HG02981 (cell line): ENCODE measurements at regions not wholly inside any gene's neighbourhood (a gene's known extent, or its start where the extent isn't known, plus 50 kb on each side); places are given as distances from the start of the nearest gene placed in this dataset.

Source experiments
- ATAC-seq: cut with Tn5 transposase; IDR thresholded peaks from one replicate; pipeline ENCODE4 v1.9.1; 2021; ENCODE audit warnings: mild to moderate bottlenecking, moderate library complexity; ENCODE audit not compliant: unreplicated experiment

DNA sequence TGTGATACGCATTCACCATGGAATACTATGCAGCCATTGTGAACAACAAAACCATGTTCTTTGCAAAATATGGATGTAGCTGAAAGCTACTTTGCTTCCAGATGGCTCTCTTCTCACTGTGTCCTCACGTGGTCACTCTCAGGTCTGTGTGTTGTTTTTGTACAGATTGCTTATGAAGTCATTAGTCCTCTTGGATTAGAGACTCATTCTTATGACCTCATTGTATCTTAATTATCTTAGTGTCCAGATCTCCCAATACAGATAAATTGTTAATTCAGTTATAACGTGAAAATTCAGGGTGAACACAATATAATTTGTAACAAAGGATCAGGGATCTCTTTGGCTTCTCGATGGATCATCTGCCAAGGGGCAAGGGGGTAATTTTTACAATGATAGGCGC, 100.4 kb upstream of the TOP3B start:
- no peak for ATAC-seq

DNA sequence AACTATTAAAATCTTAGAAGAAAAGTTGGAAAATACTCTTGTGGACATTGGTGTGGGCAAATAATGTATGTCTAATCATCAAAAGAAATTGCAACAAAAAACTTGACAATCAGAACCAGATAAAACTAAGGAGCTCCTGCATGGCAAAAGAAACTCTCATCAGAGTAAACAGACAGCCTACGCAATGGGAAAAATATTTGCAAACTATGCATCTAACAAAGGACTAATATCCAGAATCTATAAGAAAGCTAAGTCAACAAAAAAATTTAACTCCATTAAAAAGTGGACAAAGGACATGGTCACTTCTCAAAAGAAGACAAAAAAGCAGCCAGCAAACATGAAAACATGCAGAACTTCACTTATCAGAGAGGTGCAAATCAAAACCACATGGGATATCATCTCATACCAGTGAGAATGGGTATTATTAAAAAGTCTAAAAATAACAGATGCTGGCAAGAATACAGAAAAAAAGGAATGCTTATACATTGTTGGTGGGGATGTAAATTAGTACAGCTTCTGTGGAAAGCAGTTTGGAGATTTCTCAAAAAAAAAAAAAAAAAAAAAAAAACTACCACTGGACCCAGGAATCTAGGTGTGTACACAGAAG, 99.7 kb upstream of the TOP3B start:
- no peak for ATAC-seq

DNA sequence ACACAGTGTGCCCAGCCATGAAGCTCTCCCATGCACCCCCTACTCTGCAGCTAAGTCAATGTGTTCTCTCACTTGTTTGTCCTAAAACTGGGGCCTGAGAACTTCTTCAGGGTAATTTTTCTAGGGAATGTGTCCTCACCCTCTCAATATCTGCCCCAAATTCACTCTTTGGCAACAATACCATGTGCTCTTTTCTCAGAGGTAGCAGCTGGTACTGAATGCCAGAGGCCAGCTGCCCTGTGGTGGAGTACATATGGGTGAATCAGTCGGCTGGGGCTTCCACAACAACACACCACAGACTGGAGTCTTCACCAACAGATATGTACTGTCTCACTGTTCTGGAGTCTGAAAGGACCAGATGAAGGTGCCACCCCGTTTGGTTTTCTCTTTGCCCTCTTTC, 97.7 kb upstream of the TOP3B start:
- ATAC-seq = no peak

DNA sequence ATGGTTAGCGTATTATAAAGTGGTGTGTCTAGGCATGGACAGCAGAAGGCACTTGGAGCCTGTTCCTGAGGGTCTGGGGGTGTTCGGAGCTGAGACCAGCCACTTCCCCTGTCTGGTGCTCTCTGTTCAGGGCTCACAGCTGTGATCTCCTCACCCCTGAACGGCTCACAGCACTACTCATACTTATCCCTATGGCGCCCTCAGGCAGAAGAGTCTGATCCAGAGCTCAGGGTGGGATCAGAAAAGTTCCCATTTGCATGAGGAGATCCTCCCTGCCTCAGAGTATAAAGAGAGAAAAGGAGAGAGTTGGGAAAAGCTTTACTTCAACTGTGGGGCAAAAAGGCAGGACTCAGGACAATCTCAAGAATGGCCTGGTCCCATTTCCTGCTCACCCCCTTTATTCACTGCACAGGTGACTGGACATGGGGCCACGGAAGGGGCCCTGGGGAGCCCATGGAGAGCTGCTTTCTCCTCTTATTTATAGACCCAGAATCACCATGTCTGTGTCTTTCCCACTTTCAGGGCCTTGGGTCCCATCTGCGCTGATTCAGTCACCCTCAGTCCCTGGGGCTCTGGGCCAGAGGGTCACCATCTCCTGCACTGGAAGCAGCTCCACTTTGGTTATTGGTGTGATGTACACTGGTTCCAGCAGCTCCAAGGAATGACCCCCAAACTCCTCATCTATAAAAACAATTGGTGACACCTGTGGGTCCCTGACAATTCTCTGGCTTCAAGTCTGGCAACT, 97.0 kb upstream of the TOP3B start:
- no peak for ATAC-seq

DNA sequence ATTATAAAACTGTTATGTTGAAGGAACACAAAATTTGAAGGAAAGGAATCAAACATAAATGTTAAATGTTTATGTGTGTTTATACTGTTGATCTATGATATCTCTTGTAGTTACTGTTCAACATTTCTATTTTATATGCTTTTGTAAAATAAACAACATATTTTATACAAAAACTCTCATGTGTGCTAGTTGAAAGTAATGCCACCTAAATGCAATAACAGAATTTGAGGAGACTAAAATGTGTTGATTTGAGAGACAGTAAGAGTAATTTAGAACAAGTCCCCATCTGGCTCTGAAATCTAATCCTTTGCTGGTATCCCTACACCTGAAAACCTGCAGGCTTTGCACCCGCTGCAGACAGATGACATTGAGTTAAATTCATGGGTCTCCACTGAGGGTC, 95.7 kb upstream of the TOP3B start:
- no peak for ATAC-seq

DNA sequence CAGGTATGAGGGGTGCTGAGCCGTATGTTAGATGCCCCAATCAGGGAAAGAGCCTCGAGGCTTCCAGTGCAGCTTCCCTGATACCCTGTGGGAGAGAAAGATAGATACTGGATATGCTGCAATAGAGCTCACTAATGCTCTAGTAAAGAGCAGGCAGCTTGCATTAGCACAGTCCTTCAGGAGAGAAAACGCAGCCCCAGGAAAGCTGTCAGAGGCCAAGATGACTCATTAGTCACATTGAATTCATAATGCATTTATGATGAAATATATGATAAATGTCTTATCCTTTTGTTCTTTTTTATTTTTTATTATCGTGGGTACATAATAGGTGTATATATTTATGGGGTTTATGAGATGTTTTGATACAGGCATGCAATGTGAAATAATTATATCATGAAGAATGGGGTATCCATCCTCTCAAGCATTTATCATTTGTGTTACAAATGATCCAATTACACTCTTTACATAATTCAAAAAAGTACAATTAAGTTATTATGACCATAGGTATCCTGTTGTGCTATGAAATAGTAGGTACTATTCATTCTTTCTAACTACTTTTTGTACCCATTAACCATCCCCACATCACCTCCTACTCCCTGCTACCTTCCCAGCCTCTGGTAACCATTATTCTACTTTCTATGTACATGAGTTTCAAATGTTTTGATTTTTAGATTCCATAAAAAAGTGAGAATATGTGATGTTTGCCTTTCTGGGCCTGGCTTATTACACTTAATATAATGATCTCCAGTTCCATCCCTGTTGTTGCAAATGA, 94.5 kb upstream of the TOP3B start:
- no peak for ATAC-seq

DNA sequence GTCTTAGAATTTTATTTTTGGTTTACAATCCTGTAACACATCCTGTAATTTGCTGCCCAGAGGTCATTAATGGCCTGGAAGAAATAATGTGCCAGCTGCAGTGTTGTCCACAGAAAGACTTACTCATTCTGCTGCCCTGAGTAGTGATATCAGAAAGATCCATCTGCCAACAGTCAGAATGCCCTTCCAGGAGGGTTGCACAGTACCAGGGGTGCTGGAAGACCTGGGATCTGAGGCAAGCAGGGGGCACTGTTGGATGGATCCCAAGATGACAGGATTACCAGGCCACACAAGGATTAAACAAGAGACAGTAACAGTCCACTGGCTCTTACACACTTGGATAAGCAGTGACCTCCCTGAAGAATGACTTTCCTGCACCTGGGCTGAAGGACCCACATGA, 93.8 kb upstream of the TOP3B start:
- no peak for ATAC-seq

DNA sequence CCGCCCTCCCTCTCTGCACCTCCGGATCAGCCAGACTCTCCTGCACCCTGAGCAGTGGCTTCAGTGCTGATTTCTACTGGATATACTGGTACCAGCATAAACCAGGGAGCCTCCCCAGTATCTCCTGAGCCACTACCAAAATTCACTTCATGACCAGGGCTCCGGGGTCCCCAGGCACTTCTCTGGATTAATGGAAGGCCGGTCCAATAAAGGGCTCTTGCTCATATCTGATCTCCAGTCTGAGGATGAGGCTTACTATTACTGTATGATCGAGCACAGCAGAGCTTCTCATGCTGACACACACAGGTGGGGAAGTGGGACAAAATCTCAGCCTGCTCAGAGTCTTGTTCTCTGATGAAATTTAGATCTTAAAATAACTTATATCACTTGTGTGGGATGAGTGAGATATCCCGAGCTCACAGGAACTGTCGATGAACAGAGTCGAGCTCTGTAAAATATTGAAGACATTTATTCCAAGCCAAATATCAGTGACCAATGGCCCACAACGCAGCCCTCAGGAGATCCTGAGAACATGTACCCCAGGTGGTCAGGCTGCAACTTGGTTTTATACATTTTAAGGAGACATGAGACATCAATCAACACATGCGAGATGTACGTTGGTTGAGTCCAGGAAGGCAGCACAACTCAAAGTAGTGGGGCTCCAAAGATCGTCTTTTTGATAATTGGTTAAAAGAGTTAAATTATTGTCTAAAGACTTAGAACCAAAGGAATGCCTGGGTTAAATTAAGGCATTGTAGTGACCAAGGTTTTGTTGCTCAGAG, 93.0 kb upstream of the TOP3B start:
- ATAC-seq = no peak

DNA sequence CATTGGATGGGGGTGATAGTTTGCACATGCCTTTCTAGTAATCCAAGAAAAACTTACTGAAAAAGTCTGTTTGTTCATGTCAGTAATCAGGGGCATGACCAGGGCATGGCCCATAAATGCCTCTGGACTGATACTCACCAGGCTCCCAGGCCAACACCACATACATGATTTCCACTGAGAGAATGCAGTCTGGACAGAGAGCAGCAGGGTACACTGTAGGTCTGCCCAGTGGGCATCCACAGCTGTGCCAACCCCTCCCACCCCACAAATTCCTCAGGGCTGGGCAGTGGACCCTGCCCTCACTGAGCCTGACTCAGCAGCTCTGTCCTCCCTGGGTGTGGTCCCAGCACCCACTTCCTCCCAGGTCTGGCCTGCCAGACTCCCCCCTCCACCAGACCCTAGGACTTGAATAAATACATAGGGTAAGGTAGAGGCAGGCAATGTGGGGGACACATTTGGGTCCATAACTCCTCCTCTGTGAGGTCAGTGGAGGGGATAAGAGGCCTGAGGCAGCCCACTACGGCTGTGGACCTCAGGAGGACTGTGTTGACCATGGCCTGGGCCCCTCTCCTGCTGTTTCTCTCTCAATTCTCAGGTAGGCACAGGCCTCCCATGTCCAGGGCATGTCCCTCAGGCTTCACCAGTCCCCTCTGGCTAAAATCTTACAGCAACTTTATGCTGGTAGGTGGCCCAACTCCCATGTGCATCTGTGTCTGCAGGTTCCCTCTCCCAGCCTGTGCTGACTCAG, 92.2 kb upstream of the TOP3B start:
- no peak for ATAC-seq

DNA sequence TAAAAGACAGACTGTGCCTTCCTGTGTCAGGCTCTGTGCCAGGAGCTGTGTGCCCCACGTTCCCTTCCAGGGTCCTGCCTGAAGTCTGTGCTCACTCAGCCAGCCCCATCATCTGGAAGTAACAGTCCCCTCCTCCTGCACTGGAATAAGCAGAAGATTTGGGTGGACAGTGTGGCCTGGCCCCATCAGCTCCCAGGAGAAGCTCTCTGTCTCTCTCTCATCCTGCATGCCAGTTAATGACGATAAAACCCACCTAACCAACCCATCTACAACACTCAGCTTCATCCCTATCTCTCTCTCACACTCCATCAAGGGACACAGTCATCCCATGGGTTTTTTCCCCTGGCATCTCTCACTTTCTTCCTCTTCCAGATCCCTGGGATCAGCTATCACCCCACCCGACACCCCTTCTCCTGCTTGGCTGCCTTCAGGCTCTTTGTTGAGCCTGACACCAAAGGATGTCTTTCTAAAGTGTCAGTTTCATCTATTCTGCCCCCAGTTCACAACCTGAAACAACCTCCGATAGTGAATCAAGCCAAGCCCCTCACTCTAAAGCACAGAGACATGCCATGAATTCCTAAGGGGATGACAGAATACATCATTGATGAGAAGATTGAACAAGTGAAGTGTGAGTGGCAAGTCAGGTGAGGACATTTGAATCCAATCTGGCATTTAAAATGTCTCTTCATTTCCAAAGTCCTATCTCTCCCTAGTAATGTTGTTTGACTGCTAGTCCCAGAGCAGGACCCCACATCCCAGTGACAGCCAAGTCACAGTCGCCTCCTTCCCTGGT, 91.4 kb upstream of the TOP3B start:
- no peak for ATAC-seq

DNA sequence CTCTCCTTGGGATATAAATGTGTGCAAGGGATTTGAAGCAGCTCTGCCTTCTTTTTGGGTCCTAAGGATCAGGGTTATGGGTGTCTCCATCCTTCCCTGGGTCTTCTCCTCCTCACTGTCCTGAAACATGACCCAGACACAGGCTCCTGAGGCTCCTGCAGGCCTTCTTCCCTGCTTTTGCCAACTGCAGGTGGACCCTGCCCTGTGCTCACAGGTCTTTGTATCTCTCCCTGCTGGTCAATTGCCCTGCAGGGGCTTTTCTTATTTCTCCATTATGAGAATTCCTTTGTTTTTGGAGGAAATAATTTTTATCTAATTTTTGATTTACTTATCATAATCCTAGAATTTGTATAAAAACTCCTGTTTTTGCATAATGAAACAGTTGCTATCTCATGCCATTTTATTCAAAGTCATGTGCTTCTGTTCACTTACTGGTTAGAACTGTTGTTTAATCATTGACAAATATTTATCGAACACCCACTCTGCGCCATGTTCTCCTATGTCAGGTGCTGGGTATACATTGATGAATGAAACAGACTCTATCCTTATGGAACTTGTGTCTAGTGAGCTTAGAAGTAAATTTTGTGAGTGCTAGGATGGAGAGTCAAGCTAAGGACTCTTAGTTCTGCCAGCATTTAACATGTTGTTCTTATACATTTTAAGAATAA, 89.7 kb upstream of the TOP3B start:
- no peak for ATAC-seq

DNA sequence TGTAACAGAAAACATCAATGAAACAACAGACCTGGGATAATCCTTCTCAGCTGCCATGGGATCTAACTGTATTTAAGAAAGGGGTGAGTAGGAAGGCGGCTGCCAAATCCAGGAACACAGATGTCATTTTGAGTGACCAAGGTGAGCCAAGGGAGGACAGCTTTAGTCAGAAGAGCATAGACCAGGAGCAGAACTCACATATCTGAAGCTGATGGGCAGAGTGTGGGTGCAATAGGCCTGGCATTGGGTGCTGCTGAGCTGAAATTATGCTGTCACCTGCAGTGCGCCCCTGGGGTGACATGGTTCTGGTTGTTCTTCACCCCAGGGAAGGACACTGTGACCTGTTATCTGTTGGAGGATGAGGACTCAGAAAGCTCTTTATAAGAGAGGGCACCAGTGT, 88.9 kb upstream of the TOP3B start:
- no peak for ATAC-seq

DNA sequence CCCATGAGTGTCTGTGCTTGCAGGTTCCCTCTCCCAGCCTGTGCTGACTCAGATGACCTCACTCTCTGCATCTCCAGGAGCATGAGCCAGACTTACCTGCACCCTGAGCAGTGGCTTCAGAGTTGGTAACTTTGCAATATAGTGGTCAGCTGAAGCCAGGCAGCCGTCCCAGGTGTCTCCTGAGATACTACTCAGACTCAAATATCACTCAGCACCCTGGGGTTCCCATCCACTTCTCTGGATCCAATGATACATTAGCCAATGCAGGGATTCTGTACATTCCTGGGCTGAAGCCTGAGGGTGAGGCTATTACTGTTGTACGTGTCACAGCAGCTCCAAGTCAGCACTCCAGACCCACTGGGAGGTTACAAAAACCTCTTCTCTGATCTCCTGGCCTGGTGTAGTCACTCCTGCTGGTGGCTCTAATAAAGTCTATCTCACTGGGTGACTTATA, 87.8 kb upstream of the TOP3B start:
- ATAC-seq = no peak

DNA sequence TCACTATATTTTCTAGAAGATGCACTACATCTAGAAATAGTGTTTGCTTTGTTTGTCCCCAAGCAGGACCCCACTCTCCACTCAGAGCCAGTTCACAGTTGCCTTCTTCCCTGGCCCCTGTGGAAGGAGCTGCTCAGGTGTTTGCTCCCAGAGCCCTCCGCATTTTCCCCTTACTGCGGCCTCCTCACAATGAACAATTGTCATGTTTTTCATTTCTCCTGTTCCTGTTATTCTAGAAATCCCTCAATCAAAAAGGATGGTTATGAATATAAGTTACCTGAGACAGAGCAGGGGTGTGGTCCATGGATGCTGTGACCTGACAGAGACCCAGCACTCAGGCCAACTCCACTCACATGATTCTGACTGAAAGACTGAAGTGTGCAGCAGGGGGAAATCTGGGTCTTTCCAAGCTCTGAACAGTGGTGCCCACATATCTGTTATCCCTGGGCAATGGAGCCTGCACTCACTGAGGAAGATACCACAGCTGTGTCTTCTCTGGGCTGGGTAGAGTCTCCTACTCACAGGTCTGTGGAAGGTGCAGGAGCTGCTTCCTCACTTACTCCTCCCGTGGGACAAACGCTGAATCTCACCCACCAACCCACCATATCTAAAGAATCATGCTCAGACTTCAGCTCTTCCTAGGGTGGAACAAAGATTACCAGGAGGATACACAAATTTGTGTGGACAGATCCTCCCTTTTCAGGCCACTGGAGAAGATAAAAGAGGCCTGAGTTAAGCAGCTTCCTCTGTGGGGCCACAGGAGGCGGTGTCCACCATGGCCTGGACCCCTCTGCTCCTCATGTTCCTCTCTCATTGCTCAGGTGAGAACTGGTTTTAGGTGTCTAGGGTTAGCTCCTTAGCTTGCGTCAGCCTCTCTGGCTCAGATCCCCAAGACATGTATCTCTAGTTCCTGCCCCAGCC, 87.1 kb upstream of the TOP3B start:
- no peak for ATAC-seq

DNA sequence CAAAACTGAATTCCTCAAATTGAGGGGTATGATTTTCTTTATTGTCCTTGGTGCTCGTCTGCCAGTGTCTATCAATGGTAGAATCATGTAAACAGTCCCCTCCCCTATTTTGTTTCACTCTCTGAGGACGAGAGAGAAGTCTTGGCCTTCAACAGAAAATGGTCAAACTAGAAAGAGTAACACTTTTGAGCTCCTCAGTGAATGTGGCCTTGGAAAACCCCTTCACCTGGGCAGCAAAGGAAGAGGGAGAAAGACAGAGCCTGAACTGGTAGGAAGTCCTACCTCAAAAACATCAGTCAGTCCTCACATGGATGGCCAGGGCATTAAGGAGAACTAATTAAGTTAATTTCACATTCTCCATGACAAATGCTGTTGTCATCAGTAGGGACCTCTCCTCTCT, 86.1 kb upstream of the TOP3B start:
- ATAC-seq = no peak

DNA sequence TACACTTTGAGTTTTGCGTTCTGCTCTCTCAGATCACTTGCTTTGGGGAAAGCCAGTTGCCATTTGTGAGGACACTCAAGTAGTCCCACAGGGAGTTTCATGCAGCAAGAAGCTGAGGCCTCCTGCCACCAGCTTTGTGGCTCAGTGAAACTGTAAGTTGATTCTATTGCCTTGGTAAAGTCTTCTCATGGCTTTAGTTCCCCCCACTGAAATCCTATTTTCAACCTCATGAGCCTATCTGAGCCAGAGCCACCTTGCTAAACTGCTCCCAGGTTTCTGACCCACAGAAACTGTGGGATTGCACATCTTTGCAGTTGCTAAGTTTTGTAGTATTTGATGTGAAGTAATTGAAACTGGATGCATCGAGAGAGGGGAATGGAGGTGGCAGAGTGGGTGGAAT, 85.4 kb upstream of the TOP3B start:
- no peak for ATAC-seq

DNA sequence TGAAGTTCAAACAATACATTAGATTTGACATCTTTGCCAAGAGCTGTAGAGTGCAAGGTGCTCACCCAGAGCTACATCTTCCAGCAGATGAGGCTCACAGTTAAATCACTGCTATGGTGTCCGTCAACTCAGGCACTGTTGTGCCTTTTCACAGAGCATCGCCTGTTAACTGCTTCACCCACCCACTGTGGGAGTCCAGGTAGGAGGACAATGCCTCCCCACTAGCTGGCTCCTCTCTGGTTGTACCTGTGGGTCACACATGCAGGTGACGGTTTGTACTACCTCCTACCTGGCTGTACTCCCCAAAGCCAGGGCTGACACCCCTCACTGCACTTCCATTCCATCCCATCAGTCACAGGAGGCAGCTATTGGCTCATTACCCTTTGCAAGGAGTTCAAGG, 84.6 kb upstream of the TOP3B start:
- no peak for ATAC-seq

DNA sequence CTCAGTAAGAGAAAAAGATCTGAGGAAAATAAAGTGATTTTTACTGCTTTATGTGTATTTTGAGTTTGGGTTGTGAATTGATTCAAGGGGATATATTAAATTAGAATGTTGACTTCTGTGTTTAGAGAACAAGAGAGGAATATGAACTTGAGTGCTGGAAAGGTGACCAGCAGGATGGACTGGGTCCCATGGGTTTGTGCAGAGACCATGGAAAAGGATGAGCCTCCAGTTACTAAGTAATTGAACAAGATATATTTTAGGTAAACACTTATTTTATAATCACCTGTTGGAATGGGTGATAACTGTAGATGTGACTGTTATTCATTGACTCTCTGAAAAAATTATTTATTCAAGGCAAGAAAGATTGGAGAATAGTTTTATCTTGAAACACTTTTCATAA, 82.0 kb upstream of the TOP3B start:
- ATAC-seq = no peak
